ENCODE measurements at regions not wholly inside any gene's neighbourhood (a gene's known extent, or its start where the extent isn't known, plus 50 kb on each side); places are given as distances from the start of the nearest gene placed in this dataset.

DNA sequence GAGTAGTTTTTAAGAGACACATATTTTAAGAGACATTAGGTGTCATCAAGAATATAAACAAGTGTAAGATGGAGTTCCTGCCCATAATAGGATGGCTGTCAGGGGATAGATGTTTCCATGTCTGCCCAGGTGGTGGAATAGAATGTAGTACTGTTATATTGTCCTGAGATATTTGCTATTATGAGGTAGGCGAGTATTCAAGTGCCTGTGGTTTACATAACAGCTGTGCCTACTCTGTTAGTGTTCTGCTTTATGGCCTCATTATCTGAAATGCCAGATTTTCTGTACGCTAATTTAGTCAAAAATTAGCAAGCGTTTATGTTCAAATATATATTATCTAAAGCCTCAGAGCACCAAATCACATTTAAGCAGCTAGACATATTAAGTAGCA is 360.2 kb upstream of the ROPN1 start:
- TF ChIP-seq, protein P1, sequence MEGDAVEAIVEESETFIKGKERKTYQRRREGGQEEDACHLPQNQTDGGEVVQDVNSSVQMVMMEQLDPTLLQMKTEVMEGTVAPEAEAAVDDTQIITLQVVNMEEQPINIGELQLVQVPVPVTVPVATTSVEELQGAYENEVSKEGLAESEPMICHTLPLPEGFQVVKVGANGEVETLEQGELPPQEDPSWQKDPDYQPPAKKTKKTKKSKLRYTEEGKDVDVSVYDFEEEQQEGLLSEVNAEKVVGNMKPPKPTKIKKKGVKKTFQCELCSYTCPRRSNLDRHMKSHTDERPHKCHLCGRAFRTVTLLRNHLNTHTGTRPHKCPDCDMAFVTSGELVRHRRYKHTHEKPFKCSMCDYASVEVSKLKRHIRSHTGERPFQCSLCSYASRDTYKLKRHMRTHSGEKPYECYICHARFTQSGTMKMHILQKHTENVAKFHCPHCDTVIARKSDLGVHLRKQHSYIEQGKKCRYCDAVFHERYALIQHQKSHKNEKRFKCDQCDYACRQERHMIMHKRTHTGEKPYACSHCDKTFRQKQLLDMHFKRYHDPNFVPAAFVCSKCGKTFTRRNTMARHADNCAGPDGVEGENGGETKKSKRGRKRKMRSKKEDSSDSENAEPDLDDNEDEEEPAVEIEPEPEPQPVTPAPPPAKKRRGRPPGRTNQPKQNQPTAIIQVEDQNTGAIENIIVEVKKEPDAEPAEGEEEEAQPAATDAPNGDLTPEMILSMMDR (conservative IDR thresholded peaks at IDR 0.05) = no peak
- H3K27ac ChIP-seq = peak overlapping the region; percentile 56; the same call in 1 of the 2 replicates

DNA sequence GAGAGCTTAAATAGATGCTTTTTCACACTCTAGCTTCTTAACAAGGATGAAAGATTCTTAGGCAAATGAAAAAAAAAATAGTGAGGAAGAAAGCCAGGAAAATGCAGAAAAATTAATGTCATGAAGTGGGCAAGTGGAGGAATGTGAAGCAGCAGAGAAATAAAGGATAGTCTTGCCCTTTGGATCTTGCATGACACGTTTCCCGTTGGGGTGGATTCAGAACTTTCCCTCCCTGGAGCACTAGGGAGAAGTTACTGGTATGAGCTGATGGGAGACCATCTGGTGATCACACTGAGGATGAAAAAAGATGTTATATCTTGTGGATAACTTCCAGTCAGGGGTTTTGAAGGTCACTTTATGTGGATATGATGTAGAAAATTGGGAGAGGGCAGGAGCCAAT is 361.8 kb upstream of the ROPN1 start:
- TF ChIP-seq, protein P1 (conservative IDR thresholded peaks at IDR 0.05) = no peak
- no peak overlapping the region for H3K27ac ChIP-seq

DNA sequence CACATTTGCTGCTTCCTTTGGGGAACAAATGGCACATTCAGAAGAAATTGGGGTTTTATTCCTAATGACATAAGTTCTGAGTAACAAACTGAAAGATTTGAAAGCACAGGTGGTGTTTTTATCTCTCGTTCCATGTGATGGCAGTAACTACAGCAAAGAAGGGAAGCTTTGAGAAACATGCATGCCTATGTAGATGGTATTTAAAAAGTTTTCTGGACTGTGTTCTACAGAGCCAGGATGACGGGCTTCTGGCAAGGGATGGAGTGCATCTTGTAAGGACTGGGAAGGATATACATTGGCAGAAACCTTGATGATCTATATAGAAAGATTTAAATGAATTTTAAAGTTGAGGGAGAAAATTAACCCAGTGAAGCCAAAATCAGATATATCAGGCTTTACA is 362.2 kb upstream of the ROPN1 start:
- TF ChIP-seq, protein P1 (conservative IDR thresholded peaks at IDR 0.05) = no peak
- no peak overlapping the region for H3K27ac ChIP-seq

DNA sequence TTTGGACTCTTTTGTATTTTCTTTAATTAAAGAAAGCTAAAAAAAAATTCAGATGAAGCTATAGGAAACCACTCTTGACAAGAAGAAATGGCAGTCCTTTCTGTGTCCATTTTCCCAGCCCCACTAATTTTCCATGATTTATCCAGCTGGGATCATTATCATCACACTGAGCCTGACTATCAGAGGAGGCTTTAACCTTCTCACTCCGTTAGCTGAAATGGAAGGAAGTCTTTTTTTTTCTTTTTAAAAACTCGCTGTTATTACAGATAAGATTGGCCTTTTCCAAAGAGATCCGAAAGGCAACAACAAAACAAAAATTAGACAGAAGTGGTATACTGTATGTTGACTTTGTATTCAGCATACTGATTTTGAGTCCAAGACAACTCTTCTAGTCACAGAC is 366.2 kb upstream of the ROPN1 start:
- no peak overlapping the region for H3K27ac ChIP-seq

DNA sequence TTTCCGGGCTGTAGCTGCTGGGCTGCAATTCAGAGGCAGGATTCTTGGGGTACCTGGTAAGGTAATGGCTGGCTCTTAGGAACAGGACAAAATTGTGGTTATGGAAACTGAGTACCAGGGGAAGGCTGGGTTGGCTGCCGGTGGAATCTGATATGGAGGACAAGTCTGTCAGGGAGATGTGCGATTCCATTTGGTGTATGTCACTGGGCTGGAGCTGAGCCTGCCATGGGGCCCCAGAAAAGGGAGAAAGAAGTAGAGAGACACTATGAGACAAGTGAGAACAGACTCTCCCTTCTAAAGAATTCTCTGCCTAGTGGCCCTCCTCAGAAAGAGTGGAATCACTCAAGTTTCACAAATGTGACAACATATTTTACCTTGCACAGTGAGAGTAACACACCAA is 368.2 kb upstream of the ROPN1 start:
- H3K27ac ChIP-seq = no peak overlapping the region
- TF ChIP-seq, protein P1 (conservative IDR thresholded peaks at IDR 0.05) = no peak

More for the DNA sequence above, 366.2 kb upstream of the ROPN1 start:
- TF ChIP-seq, protein P1 (conservative IDR thresholded peaks at IDR 0.05) = no peak

DNA sequence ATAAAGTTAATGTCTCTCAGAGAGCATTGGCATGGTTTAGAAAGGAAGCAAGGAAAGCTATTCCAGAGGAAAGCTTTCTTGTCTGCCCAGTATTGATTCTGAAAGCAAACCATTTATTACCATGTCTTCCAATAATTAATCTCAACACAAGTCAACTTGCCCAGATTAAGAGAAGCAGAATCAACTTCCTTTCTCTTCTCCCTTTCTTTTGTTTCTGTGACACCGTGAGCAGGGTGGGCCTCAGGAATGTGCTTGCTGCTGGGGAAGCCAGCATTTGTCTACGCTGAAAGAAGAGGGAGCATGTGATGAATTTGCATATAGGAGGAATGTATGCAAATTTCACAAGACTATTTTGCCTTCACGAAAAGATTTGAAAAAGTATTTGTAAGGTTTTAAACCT is 368.6 kb upstream of the ROPN1 start:
- H3K27ac ChIP-seq = no peak overlapping the region
- TF ChIP-seq, protein P1 (conservative IDR thresholded peaks at IDR 0.05) = no peak

DNA sequence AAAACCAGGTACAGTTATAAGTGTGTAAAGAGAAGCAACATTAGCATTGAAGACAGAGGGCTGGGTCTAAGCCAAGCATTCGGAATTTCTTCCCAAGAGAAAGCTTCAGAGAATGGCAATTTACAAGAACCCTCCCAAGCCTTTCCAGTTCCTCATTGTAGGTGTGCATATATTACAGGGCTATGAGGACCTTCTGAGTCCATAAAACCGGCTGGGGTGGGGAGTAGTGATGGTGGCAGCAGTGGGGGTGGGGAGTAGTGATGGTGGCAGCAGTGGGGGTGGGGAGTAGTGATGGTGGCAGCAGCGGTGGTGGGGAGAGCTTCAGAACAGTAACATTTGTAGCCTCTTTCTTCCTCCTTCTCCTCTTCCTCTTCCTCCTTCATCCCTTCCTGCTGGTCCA is 368.7 kb upstream of the UMPS start:
- TF ChIP-seq, protein P1 (conservative IDR thresholded peaks at IDR 0.05) = no peak
- H3K27ac ChIP-seq = no peak overlapping the region

DNA sequence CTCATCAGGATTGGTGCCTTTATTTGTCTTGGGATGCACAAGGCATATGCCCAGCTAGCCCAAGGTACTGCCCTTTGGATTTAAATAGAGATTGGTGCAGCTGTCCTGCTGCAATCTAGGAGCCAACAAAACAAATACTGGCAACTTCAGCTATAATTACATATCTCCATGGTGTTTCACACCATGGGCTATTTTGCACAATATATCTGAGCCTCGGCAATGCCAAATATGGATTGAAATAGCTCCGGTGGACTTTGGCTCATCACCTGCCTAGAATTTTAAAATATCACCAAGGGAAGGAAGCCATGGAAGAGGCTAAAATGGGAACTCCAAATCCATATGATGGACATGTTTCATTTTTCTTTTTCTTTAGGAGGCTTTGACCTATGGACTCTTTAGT is 367.8 kb upstream of the UMPS start:
- TF ChIP-seq, protein P1 (conservative IDR thresholded peaks at IDR 0.05) = no peak
- no peak overlapping the region for H3K27ac ChIP-seq
